Karpas-422 (cell line): ENCODE measurements at regions not wholly inside any gene's neighbourhood (a gene's known extent, or its start where the extent isn't known, plus 50 kb on each side); places are given as distances from the start of the nearest gene placed in this dataset.

Experiments used
- DNase-seq: peaks from one replicate; pipeline ENCODE4 v3.0.0-alpha.2; 2015
- H2AFZ ChIP-seq: fragments of 200-600 bp; sonication (generic); 2 replicates; pipeline ENCODE4 v1.6.1; 2014; ENCODE audit warnings: antibody characterized with exemption, low read length, mixed read lengths
- H3K27ac ChIP-seq: fragments of 200-600 bp; sonication (generic); 2 replicates; pipeline ENCODE4 v1.5.1; 2014; ENCODE audit warnings: mild to moderate bottlenecking, low read length, moderate library complexity
- H3K27me3 ChIP-seq: fragments of 200-600 bp; sonication (generic); 2 replicates; pipeline ENCODE4 v1.6.1; 2014; ENCODE audit warnings: low read length, mixed read lengths
- H3K36me3 ChIP-seq: fragments of 200-600 bp; sonication (generic); 2 replicates; pipeline ENCODE4 v1.6.1; 2014; ENCODE audit warnings: low read length, mixed read lengths; ENCODE audit not compliant: insufficient read depth
- H3K4me1 ChIP-seq: fragments of 200-600 bp; sonication (generic); 2 replicates; pipeline ENCODE4 v1.6.1; 2014; ENCODE audit warnings: mild to moderate bottlenecking, low read length, mixed read lengths
- H3K4me2 ChIP-seq: fragments of 200-600 bp; sonication (generic); 2 replicates; pipeline ENCODE4 v1.6.1; 2014; ENCODE audit warnings: low read length, low read depth, mild to moderate bottlenecking; ENCODE audit not compliant: poor library complexity, severe bottlenecking
- H3K4me3 ChIP-seq: fragments of 200-600 bp; sonication (generic); 2 replicates; pipeline ENCODE4 v1.5.1; 2014; ENCODE audit warnings: mild to moderate bottlenecking, antibody characterized with exemption, low read length, mixed read lengths
- H3K79me2 ChIP-seq: fragments of 200-600 bp; sonication (generic); 2 replicates; pipeline ENCODE4 v1.6.1; 2014; ENCODE audit warnings: mild to moderate bottlenecking, low read length, mixed read lengths
- H3K9ac ChIP-seq: fragments of 200-600 bp; sonication (generic); 2 replicates; pipeline ENCODE4 v1.6.0; 2014; ENCODE audit warnings: low read length
- H3K9me2 ChIP-seq: fragments of 200-600 bp; sonication (generic), shearing (Covaris generic); replicated peaks from 2 replicates; pipeline ENCODE4 v1.6.0; 2014; ENCODE audit warnings: mild to moderate bottlenecking, low read length, moderate library complexity; ENCODE audit not compliant: insufficient read depth
- H3K9me3 ChIP-seq: fragments of 300-700, 200-600 bp; sonication (generic); 2 replicates; pipeline ENCODE4 v1.6.1; 2014; ENCODE audit warnings: low read length, mixed read lengths
- H4K20me1 ChIP-seq: fragments of 200-600 bp; sonication (generic); 2 replicates; pipeline ENCODE4 v1.6.1; 2014; ENCODE audit warnings: mild to moderate bottlenecking, antibody characterized with exemption, low read length, low read depth; ENCODE audit not compliant: insufficient read depth

- DNase-seq, result no peak
- no peak overlapping the region for H2AFZ ChIP-seq
- H3K79me2 ChIP-seq, result no peaks in the 10 kb centered on the region
- no peak overlapping the region for H3K27ac ChIP-seq
- H3K9ac ChIP-seq, result no peak overlapping the region
- no peaks in the 10 kb centered on the region for H3K4me1 ChIP-seq
- H3K9me2 ChIP-seq, result no peaks in the 10 kb centered on the region
- H3K27me3 ChIP-seq, result no peaks in the 10 kb centered on the region
- H4K20me1 ChIP-seq, result no peaks in the 10 kb centered on the region
- peaks cover 68% of the 10 kb centered on the region for H3K9me3 ChIP-seq
- no peaks in the 10 kb centered on the region for H3K36me3 ChIP-seq
- no peak overlapping the region for H3K4me3 ChIP-seq
- no peak overlapping the region for H3K4me2 ChIP-seq
These were observed 143.9 kb upstream of the NOVA1 start for GRCh38 chr14:26741711-26742212.

GRCh38 chr14:26743284-26743683 lies 145.5 kb upstream of the NOVA1 start:
- peaks cover 66% of the 10 kb centered on the region for H3K9me3 ChIP-seq
- no peak overlapping the region for H3K9ac ChIP-seq
- H3K4me1 ChIP-seq, result no peaks in the 10 kb centered on the region
- H3K4me2 ChIP-seq, result no peak overlapping the region
- no peak overlapping the region for H2AFZ ChIP-seq
- H3K36me3 ChIP-seq, result no peaks in the 10 kb centered on the region
- H3K27me3 ChIP-seq, result no peaks in the 10 kb centered on the region
- no peaks in the 10 kb centered on the region for H4K20me1 ChIP-seq
- H3K4me3 ChIP-seq, result no peak overlapping the region; the same call in 1 of the 2 replicates
- H3K79me2 ChIP-seq, result no peaks in the 10 kb centered on the region
- no peak overlapping the region for H3K27ac ChIP-seq
- H3K9me2 ChIP-seq, result no peaks in the 10 kb centered on the region
- DNase-seq, result no peak

GRCh38 chr14:26744903-26745302 lies 147.1 kb upstream of the NOVA1 start:
- Histone ChIP-seq H3K9ac (no peak overlapping the region), H4K20me1 (no peaks in the 10 kb centered on the region), H2AFZ (no peak overlapping the region), H3K36me3 (no peaks in the 10 kb centered on the region), H3K4me2 (no peak overlapping the region), H3K27me3 (no peaks in the 10 kb centered on the region), H3K4me1 (no peaks in the 10 kb centered on the region), H3K27ac (no peak overlapping the region), H3K4me3 (no peak overlapping the region), H3K9me3 (peaks cover 64% of the 10 kb centered on the region), H3K79me2 (no peaks in the 10 kb centered on the region), H3K9me2 (no peaks in the 10 kb centered on the region)
- no peak for DNase-seq

- Histone ChIP-seq H3K27me3 (no peaks in the 10 kb centered on the region), H3K27ac (no peak overlapping the region), H3K9ac (no peak overlapping the region), H2AFZ (no peak overlapping the region), H3K36me3 (no peaks in the 10 kb centered on the region), H3K4me3 (no peak overlapping the region), H4K20me1 (no peaks in the 10 kb centered on the region), H3K9me3 (peaks cover 63% of the 10 kb centered on the region), H3K79me2 (no peaks in the 10 kb centered on the region), H3K4me2 (no peak overlapping the region), H3K4me1 (no peaks in the 10 kb centered on the region), H3K9me2 (no peaks in the 10 kb centered on the region)
- peak; percentile 11 for DNase-seq
These were observed 163.7 kb upstream of the NOVA1 start for GRCh38 chr14:26761532-26761931.

- Histone ChIP-seq H3K9me3 (peaks cover 65% of the 10 kb centered on the region), H3K27ac (no peak overlapping the region), H3K4me3 (no peak overlapping the region), H3K27me3 (no peaks in the 10 kb centered on the region), H3K4me2 (no peak overlapping the region), H3K9me2 (no peaks in the 10 kb centered on the region), H2AFZ (no peak overlapping the region), H4K20me1 (no peaks in the 10 kb centered on the region), H3K4me1 (no peaks in the 10 kb centered on the region), H3K79me2 (no peaks in the 10 kb centered on the region), H3K9ac (no peak overlapping the region), H3K36me3 (no peaks in the 10 kb centered on the region)
- peak; percentile 37 for DNase-seq
These were observed 167.5 kb upstream of the NOVA1 start for GRCh38 chr14:26765301-26765700.

GRCh38 chr14:26765768-26766520 lies 168.1 kb upstream of the NOVA1 start:
- Histone ChIP-seq H3K9me3 (peaks cover 65% of the 10 kb centered on the region), H4K20me1 (no peaks in the 10 kb centered on the region), H3K79me2 (no peaks in the 10 kb centered on the region), H3K4me3 (no peak overlapping the region), H3K4me2 (no peak overlapping the region), H2AFZ (no peak overlapping the region), H3K9ac (no peak overlapping the region), H3K27ac (no peak overlapping the region), H3K27me3 (no peaks in the 10 kb centered on the region), H3K9me2 (no peaks in the 10 kb centered on the region), H3K4me1 (no peaks in the 10 kb centered on the region), H3K36me3 (no peaks in the 10 kb centered on the region)
- DNase-seq, result peak; percentile 35

GRCh38 chr14:26766726-26767125 lies 168.9 kb upstream of the NOVA1 start:
- Histone ChIP-seq H4K20me1 (no peaks in the 10 kb centered on the region), H3K79me2 (no peaks in the 10 kb centered on the region), H2AFZ (no peak overlapping the region), H3K9ac (no peak overlapping the region), H3K9me3 (peaks cover 60% of the 10 kb centered on the region), H3K27me3 (no peaks in the 10 kb centered on the region), H3K4me1 (no peaks in the 10 kb centered on the region), H3K4me3 (no peak overlapping the region), H3K4me2 (no peak overlapping the region), H3K9me2 (no peaks in the 10 kb centered on the region), H3K36me3 (no peaks in the 10 kb centered on the region), H3K27ac (no peak overlapping the region)
- DNase-seq, result no peak

- H3K27ac ChIP-seq, result no peak overlapping the region
- H3K4me2 ChIP-seq, result no peak overlapping the region
- no peak for DNase-seq
- peaks cover 41% of the 10 kb centered on the region for H3K9me3 ChIP-seq
- H3K4me3 ChIP-seq, result no peak overlapping the region
- H3K9me2 ChIP-seq, result no peaks in the 10 kb centered on the region
- no peak overlapping the region for H3K9ac ChIP-seq
- H3K27me3 ChIP-seq, result no peaks in the 10 kb centered on the region
- no peaks in the 10 kb centered on the region for H3K79me2 ChIP-seq
- H4K20me1 ChIP-seq, result no peaks in the 10 kb centered on the region
- no peaks in the 10 kb centered on the region for H3K4me1 ChIP-seq
- H2AFZ ChIP-seq, result no peak overlapping the region
- H3K36me3 ChIP-seq, result no peaks in the 10 kb centered on the region
These were observed 176.2 kb upstream of the NOVA1 start for GRCh38 chr14:26773906-26774593.
